GM19372 (cell line): ENCODE measurements at regions not wholly inside any gene's neighbourhood (a gene's known extent, or its start where the extent isn't known, plus 50 kb on each side); places are given as distances from the start of the nearest gene placed in this dataset.
A peak's percentile ranks its signal among the peaks of the same experiment; 100 is the strongest.

Source experiments
- ATAC-seq: cut with Tn5 transposase; IDR thresholded peaks from one replicate; pipeline ENCODE4 v1.9.1; 2021; ENCODE audit warnings: mild to moderate bottlenecking, low read depth, moderate library complexity; ENCODE audit not compliant: unreplicated experiment

DNA sequence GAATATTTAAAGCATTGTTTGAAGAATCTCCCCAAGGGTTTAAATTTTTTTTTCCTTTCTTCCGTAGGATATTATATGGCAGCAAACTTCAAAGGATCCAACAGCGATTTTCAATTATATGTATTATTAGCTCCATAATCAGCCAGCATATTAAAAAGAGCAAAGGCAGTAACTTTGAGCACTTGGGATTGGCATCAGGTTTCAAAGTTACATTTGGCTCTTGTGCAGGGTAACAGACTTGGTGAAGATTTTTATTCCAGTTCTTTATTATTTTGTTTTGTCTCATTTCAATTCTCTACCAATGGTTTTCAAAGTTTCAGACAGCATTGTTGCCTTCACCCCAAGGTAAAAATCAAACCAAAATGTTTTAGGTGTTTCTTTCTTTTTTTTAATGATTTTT, 116.7 kb upstream of the ZNF366 start:
- no peak for ATAC-seq

DNA sequence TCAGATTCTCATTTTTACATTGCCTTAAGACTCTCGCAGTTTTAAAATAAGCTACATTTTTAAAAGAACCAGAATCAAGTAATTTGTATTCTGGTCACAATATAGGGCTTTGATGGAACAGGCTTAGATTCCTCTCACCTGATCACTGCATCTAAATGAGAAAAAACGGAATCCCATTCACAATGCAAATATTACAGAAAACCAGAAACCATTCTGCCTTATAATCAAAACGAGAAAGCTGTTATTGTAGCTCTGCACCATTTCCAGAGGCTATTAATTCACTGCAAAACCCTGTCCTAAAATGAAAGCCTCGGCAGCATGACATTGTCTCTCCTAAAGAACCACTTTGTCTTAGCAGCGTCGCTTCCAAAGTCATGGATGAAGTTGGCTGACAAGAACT, 116.1 kb upstream of the ZNF366 start:
- no peak for ATAC-seq

DNA sequence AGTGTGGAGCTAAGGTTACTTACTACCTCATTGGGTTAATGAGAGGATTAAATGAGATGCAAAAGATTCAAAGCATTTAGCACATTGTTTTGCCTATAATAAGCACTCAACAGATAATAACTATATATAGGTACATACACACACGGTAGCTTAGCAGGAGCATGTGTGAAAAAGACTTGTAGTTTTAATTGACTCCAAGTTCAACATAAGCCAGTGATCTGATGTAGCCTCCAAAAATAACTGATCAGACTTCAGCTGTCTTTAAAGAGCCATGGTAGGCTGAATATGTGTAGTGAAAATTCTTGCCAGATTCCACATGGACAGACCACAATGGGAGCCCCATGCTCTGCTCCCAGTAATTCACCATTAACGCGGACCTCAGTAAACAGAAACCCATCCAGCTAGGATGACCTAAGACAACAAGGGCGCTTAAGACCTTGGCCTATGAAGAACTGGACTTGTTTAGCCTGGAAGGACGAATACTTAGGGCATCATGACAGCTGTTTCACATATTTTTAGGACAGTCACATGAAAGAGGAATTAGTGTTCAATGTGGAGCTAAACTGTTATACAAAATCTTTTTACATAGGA, 115.1 kb upstream of the ZNF366 start:
- no peak for ATAC-seq

DNA sequence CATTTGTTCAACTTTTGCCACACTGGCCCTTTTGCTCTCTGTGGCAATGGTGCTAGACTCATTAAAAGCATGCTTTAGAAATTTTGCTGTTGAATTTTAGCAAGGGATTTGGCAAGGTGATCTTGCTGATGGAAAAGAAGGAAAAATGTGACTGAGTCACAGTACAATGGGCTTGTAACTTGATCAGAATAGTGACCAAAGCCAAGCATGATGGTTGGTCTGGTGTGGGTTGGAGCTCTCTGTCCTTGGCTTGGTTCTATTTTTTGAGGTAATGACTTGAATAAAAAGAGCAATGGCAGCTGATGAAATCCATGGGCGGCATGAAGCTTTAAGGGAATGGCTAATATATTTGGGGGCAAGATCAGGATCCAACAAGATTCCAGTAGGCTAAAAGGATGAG, 114.4 kb upstream of the ZNF366 start:
- no peak for ATAC-seq

DNA sequence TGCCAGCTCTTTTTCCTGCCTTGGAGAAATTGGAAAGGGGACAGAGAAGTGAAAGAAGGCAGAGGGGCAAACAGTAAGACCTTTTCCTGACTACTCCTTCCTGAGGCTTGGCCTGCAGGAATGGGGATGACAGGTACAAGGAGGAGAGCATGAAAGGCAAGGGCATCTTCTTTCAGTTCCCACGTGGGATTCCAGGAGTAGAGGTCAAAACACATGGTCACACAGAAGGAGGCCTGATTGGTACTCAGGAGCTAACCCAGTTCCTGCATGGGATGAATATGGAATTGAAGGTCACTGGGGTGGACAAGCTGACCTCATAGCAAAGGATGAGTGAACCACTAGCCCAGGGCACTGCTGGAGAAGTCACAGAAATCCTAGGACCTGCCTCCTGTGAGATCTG, 112.5 kb upstream of the ZNF366 start:
- ATAC-seq, result no peak

DNA sequence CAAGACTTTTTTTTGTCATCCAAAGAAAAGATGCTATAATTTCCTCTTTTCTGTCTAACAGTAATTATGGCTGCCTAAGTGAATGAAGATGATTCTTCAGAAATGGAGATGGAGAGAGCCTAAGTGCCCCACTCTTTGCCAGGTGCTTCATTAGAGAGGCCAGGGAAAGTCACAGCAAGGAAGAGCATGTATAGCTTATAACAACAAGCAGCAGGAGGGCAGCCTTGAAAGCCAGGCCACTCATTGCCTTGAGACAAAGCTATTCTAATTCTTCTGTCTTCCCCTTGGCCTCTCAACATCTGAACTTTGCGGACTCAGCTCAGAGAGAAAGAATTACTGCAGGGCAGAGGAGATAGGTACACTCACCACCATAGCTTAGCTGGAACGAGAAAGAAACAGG, 112.0 kb upstream of the ZNF366 start:
- ATAC-seq, result no peak

DNA sequence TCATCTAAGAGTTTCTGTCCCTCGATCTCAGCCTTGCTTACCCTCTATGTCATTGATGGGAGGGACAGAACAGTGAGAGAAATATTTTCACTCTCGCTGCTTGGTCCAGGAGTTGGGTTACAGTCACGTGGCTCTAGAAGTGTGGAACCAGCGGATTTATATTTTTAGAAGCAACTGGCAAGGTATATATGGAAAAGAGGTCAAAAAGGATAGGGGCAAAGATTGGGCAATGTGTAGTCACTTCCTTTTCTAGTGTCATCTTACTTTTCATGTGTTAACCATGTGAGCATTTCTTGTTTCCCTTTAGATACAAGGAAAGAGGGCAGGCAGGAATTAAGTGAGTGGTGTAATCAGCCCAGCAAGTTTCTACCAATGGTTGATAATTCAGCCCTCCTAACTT, 111.5 kb upstream of the ZNF366 start:
- ATAC-seq, result no peak

DNA sequence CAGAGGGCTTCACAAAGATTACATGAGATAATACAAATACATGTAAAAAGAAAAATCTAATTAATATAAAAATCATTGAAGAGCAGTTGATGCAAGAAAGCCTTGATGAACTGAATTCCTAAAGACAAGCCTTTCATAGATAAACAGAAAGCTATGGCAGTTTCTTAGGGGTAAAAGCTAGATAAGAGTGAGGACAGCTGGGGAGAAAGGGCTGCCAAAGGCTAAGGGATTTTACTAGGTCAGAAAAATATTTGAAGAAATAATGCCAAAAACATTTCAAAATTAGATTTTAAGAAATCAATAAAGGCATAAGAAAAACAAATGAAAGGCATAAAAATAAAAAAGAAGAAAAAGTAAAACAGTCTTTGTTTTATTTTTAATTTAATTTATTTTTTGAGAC, 107.9 kb upstream of the ZNF366 start:
- ATAC-seq, result no peak

DNA sequence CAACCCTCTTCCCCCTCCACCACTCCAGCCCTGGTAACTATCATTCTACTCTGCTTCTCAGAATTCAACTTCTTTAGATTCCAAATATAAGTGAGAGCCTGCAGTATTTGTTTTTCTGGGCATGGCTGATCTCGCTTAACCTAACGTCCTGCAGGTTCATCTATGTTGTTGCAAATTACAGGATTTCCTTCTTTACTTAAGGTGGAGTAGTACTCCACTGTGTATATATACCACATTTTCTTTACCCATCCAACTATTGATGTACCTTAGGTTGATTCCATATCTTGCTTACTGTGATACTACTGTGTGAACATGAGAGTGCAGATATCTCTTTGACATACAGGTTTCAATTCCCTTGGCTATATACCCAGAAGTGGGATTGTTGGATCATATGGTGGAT, 106.3 kb upstream of the ZNF366 start:
- no peak for ATAC-seq

DNA sequence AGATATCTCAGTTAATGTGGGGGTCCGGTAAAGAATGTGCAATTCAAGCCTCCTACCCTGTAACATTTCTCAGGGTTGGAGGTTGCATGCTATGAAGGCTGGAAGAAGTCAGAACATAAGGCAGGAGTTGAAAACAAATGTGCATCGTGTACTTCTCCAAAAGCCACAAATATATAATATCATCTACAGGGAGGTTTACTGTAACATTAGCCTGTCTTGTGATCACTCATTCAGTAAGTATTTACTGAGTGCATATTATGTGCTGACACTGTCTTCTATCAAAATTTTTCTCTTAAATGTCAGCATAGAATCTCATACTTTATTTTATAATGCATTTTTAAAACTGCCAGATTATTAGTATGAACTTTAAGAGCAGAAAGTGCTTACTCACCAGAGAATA, 105.6 kb upstream of the ZNF366 start:
- no peak for ATAC-seq

DNA sequence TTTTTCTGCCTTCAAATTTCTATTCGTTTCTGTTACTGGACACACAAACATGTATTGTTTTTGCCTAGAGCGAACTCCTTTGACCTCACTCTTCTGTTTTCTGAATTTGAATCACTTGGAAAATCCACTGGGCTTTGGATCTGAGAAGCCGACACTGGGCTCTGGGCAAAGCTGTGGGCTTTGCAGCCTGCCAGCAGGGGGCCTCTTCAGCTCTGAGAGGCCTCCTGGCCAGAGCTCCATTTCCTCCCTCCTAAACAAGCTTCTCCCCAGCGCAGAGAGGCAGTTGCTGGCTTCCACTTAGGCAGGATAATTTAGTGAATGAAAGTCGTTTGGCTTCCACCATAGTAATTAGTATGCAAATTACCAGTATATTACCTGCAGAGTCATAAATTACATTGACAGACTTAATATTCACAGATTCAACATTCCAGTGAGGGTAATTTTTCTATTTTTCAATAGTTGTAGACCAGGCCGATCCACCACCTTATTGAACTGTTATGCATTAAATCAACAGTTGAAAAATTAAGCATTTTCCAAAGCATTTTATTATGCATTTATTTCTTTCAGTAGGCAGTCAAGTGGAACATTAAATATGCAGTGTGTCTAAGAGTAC, 104.0 kb upstream of the ZNF366 start:
- ATAC-seq, result peak; percentile 57

DNA sequence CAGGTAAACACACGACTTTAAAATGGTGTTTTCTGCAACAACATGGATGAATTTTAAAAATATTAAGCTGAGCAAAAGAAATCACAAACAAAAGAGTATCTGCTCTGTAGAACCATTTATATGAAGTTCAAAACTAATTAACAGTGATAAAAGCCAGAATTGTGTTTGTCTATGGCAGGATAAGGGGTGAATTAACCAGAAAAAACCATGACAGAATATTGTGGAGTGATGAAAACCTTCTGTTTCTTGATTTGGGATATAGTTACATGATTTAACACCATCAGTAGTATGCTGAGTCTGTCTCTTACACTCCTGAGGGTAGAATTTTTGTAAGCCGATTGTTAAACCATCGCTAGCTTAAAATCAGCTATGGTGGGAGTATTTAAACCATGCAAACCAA, 101.7 kb upstream of the ZNF366 start:
- ATAC-seq, result no peak

DNA sequence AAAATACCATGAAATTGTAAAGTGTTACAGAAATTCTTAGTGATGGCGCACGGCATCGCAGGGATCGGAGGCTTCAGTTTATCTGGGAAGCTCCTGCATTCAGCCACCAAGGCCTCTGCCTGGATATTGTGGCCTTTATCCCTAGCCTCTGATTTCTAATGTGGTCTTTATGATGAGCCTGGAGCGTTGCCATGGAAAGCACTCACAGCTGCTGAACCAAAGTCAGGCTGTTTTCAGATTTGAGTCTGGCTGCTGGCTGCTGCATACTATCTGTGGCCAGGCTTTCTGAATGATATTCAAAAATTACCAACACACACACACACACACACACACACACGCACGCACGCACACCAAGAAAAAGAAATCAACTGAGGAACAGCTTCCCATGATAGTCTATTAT, 101.1 kb upstream of the ZNF366 start:
- no peak for ATAC-seq

DNA sequence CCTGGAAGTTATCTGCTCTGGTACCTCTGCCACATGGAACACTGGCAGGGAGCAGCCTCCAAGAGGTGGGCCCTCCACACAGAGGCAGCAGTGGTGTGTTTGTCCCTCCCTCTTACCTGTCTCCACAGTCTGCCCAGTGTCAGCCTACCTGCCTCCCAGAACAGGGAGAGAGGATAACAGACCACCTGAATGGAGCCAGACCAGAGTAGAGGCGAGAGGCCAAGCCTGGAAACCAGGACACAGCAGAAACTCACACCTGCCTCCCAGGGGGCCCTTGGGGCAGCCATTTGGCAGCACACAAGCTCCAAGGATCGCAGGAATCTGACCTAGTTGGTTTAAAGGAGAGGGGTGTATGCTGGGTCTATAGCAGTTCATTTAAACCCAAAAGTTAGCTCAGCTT, 100.2 kb upstream of the ZNF366 start:
- no peak for ATAC-seq

DNA sequence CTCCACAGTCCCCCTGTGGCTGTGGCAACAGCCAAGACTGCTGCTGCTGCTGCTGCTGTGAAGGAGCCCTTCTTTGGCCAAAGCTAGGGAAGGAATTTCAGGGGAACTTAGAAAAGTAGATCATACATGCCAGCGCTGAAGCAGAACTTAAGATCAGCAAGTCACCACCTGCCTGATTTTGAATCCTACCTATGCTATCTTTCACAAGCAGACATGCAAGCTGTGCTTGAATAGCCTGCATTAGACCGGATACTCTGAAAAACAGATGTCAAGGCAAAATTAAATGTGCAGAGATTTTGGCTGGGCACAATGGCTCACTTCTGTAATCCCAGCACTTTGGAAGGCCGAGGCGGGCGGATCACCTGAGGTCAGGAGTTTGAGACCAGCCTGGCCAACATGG, 99.3 kb upstream of the ZNF366 start:
- ATAC-seq, result no peak

DNA sequence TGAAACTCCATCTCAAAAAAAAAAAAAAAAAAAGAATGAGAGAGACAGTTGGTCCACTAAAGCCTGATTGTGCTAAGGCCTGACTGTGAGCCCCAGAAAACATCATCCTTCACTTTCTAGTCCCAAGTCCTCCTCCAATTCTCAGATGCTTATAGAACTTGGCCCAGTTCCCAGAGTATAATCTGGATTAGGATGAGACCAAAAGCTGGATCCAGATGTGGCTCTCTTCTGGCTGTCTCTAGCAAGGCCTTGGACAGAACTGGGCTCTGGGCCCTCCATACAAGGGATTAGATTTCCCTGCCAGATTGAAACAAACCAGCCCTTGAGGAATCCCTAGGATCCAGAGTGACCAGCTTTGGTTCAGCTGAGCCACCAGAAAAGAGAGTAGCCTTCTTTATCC, 98.4 kb upstream of the ZNF366 start:
- ATAC-seq, result no peak

DNA sequence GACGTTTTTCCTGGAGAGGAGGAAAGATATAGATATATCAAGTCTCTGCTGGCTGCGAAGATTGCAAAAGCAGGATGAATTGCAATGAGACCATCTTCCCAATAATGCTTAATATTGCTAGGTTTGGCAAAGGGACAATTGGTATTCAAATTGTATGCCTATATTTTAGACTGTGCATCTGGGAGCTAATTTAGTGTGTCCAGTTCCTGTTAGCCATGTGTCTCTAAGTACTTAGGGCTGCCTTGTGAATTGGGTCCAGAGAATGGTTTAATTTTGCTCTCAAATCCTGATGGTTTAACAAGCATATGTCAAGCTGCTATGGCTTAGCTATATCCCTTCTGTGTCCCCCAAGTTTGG, 97.6 kb upstream of the ZNF366 start:
- no peak for ATAC-seq

DNA sequence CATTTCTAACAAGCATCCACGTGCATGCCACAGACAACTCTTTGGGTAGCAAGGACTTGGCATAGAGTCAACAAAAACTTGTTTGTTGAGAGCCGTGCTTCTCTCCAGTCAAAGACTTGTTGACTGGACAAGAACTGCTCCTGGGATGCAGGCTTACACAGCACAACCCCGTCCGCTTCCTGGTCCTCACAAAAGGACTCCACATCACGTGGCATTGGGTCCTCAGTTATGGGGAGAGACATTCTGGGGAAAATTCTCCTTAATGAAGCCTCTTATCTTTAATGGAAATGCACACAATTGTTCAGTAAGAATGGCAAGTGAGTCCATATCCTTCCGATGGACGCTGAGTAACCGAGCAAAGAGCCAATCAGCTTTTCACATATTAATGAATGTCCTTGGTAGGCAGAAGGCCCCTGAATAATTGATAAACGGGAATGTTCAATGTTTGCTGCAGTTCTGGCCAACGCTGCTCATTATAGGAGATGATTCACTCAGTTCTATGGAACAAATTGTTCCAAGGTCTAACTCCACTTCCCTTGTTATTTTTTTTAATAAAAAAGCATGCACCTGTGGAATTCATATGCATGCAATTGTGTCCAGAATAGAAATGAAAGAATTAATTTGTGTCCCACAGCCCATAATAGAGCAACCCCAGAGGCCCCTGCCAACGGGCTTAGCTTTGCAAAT, 97.0 kb upstream of the ZNF366 start:
- no peak for ATAC-seq

DNA sequence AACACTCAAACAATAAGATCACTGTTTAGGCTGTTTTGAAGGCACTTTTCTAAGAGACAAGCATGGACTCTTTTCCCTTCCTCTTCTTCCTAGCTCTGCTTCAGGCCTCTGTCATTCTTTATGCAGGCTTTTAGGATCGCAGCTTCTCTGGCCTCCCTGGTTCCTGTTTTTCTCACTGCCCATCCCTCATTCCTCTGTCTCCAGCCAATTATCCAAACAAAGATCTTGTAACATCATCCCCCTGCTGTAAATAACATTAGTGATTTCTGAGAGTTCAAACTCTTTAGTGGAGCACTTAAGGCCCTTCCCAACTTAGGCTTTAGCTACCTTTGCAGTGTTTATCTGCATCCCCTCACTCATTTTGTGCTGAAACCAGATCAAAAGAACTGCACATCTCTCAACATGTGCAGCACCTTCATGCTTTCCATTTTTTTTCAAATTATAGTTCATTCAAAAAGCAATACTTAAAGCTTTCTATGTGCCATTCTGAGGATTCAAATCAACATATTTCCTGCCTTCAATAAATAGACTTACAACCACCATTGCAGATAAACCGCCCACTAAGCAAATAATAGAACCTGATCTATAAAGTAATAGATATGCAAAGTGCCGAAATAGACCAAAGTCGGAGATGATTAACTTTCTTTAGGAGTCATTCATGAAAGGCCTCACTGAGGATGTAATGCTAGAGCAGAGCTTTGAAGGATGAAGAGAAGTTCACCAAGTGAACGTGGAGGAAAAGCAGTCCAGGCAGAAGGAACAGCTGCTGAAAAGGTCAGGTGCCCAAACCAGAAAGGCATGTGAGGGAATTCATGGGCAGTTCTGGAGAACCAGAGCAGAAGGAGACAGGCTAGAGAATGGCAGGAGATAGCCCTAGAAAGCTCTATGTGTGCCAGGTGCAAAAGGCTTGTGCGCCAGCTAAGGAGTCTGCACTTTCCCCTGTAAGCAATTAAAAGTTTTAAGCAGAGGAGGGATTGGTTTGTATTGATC, 95.8 kb upstream of the ZNF366 start:
- ATAC-seq, result no peak

DNA sequence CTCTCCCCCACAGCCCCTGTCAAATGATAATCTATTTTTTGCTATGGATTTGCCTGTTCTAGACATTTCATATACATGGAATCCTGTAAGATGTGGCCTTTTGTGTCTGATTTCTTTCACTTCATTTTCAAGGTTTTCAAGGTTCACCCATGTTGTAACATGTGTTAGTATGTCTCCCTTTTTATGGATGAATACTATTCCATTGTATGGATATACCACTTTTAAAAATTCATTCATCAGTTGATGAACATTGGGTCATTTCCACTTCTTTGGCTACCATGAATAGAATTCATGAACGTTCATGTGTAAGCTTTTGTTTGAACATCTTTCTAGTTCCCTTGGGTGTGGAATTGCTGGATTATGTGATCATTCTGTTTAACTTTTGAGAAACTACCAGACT, 94.7 kb upstream of the ZNF366 start:
- ATAC-seq, result no peak

DNA sequence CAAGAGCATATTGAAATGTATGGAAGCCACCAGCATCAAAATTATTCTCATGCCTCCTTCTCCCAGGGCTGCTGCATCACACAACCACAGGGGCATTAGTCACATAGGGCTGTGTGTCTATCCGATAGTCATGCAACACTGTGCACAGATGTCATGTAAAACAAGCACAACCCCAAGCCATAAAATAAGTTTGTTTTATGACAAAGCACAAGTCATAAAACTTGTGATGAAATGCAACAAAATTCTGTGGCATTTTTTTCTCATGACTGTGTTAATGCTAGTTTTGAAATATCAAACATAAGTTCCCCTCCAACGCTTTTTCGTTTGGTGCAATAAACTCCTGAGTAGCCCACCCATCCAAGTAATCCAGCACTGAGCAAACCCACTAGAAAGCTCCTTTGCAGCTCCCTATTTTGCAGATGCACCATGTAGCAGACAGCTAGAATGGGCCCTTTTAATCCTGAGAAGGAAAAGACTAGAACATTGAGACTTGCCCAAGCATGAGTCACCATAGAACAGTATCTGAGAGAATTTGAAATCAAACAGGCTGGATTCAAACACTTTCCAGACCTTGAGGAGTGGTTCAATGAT, 93.3 kb upstream of the ZNF366 start:
- ATAC-seq, result no peak
